C4-2B (cell line): ENCODE measurements at regions not wholly inside any gene's neighbourhood (a gene's known extent, or its start where the extent isn't known, plus 50 kb on each side); places are given as distances from the start of the nearest gene placed in this dataset.

ENCODE experiments used
- ZFX ChIP-seq: fragments of 450-650 bp; IDR thresholded peaks from 2 replicates; pipeline ENCODE4 v1.6.1; 2017
- TF ChIP-seq, protein P1 (sequence below): fragments of 450-650 bp; conservative IDR thresholded peaks from 2 replicates; pipeline ENCODE4 v1.5.1; 2017; ENCODE audit warnings: mild to moderate bottlenecking

DNA sequence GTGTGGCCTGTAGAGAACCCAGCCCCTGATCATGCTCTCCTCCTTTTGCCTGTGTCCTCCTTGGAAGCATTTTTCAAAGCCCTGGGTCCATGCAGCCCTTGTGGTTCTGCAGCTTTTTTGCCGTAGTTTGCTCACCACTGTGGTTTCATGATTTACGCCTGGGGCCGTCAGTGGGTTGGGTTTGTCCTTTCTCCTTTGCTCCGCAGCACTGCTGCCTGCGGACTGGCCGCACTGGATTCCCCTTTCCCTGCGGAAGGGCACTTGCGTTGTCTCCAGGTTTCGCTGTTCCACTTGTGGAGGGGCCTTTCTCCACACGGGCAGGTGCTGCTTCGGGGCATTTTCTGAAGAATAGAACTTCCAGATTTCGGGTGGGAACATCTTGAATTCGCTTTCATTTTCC, 1260.9 kb downstream of the BRD1 start:
- TF ChIP-seq, protein P1, sequence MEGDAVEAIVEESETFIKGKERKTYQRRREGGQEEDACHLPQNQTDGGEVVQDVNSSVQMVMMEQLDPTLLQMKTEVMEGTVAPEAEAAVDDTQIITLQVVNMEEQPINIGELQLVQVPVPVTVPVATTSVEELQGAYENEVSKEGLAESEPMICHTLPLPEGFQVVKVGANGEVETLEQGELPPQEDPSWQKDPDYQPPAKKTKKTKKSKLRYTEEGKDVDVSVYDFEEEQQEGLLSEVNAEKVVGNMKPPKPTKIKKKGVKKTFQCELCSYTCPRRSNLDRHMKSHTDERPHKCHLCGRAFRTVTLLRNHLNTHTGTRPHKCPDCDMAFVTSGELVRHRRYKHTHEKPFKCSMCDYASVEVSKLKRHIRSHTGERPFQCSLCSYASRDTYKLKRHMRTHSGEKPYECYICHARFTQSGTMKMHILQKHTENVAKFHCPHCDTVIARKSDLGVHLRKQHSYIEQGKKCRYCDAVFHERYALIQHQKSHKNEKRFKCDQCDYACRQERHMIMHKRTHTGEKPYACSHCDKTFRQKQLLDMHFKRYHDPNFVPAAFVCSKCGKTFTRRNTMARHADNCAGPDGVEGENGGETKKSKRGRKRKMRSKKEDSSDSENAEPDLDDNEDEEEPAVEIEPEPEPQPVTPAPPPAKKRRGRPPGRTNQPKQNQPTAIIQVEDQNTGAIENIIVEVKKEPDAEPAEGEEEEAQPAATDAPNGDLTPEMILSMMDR = no peak
- TF ChIP-seq ZFX = no peak
